IPS-18a (cell line): ENCODE measurements at regions not wholly inside any gene's neighbourhood (a gene's known extent, or its start where the extent isn't known, plus 50 kb on each side); places are given as distances from the start of the nearest gene placed in this dataset.

Experiments
- H3K27ac ChIP-seq: one replicate; pipeline ENCODE4 v1.5.1; 2013; ENCODE audit warnings: low read length
- H3K27me3 ChIP-seq: one replicate; pipeline ENCODE4 v1.6.1; 2013; ENCODE audit warnings: mild to moderate bottlenecking, low read length; ENCODE audit not compliant: control insufficient read depth, insufficient read depth
- H3K36me3 ChIP-seq: one replicate; pipeline ENCODE4 v1.6.1; 2013; ENCODE audit warnings: low read depth, low read length; ENCODE audit not compliant: control insufficient read depth
- H3K4me1 ChIP-seq: one replicate; pipeline ENCODE4 v1.6.1; 2013; ENCODE audit warnings: low read depth, low read length; ENCODE audit not compliant: control insufficient read depth
- H3K4me3 ChIP-seq: one replicate; pipeline ENCODE4 v1.5.1; 2013; ENCODE audit warnings: low read length
- H3K9ac ChIP-seq: one replicate; pipeline ENCODE4 v1.6.1; 2013; ENCODE audit warnings: mild to moderate bottlenecking, low read length, moderate library complexity
- H3K9me3 ChIP-seq: one replicate; pipeline ENCODE4 v1.6.1; 2013; ENCODE audit warnings: low read depth, low read length; ENCODE audit not compliant: control insufficient read depth

DNA sequence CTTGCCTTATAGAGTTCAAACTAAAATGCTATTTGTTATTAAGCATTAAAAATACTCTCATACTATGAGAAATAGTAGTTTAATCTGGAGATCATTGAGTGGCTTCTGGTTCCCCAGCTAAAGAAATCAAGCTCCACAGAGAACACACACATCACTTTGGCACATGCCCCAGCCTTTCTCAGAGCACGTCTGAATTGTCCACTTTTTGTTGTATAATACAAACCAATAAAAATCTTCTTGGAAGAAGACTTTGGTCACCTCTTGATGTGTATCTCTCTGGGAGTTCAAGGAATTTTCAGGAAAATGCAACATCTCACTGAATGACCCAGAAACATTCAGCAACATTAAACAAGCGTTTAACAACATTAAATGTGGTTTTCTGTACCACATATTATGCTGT lies 413.9 kb downstream of the GALC start:
- Histone ChIP-seq H3K4me1 (no peaks in the 10 kb centered on the region), H3K36me3 (no peaks in the 10 kb centered on the region), H3K27me3 (no peaks in the 10 kb centered on the region), H3K4me3 (no peak overlapping the region), H3K9me3 (no peaks in the 10 kb centered on the region), H3K9ac (no peak overlapping the region), H3K27ac (no peak overlapping the region)

DNA sequence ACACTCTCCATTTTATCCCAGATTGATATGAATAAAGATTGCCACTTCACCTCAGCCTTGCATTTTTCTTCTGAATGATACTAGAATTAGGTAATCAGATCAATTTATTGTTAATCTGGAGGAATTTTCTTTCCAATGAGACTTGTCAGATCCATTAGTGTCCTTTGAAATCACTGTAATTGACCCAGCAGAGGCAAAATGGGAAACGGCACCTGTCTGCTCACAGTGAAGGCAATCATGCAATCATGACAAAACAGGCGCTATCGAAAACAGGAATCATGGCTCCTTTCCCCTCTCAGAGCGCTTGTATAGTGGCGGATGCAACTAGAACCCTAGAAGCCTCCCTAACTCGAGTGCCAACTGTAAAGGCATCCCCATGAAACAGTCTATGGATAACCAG lies 417.6 kb downstream of the GALC start:
- Histone ChIP-seq H3K27me3 (no peaks in the 10 kb centered on the region), H3K9me3 (no peaks in the 10 kb centered on the region), H3K4me3 (no peak overlapping the region), H3K4me1 (no peaks in the 10 kb centered on the region), H3K36me3 (no peaks in the 10 kb centered on the region), H3K27ac (no peak overlapping the region), H3K9ac (no peak overlapping the region)

DNA sequence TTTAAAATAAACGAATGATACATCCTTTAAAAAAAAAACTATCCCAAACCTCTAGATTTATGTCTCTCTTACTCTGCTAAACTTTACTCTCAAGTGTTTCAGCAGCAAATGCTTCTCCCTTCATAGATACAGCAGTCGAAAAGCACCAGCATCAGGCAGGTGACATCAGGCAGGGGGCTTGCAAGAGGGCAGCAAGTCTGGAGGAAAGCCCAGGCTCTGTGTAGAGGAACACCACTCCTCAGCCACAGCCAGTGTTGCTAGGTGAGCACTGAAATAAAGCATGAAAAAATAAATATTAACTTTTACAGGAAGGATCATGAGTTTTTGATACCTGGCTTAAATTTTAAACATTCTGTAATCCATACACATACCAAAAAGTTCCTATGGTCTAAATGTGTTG lies 419.4 kb downstream of the GALC start:
- Histone ChIP-seq H3K4me1 (no peaks in the 10 kb centered on the region), H3K9me3 (no peaks in the 10 kb centered on the region), H3K9ac (no peak overlapping the region), H3K27ac (no peak overlapping the region), H3K4me3 (no peak overlapping the region), H3K27me3 (no peaks in the 10 kb centered on the region), H3K36me3 (no peaks in the 10 kb centered on the region)

DNA sequence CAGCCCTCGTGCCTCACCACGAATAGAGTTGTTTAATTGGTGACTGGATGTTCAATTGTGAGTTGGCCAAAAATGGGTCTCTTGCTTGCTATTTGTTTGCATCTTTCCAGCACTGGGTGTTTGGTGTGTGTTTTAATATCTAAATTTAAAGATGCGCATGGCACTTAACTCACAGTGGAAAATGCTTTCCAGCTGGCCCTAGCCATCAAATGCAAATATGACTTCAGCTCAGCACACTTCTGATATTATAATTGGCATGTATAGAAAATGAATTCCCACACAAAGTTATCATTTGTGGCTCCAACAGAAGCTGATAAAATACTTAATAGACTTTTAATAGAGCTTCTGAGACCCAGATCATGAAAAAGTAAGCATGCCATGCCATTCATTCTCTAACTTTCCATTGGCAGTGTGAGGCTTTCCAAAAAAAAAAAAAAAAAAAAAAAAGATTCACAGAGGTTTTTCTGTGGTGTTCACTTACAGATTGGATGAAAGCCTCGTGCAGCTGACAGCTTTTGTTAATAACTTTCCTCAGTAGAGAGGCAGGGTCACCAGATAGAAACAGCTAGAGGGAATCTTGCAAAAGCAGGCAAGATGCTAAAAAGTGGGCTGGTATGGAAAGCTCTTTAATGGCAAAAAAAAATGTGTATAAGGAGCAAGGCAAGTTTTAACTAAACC lies 425.2 kb downstream of the GALC start:
- H3K27ac ChIP-seq, result no peak overlapping the region
- no peak overlapping the region for H3K4me3 ChIP-seq
- H3K9ac ChIP-seq, result no peak overlapping the region
- H3K4me1 ChIP-seq, result no peaks in the 10 kb centered on the region
- no peaks in the 10 kb centered on the region for H3K9me3 ChIP-seq
- no peaks in the 10 kb centered on the region for H3K36me3 ChIP-seq
- no peaks in the 10 kb centered on the region for H3K27me3 ChIP-seq

GRCh38 chr14:87566991-87567390 lies 426.0 kb downstream of the GALC start:
- Histone ChIP-seq H3K9me3 (no peaks in the 10 kb centered on the region), H3K4me1 (no peaks in the 10 kb centered on the region), H3K9ac (no peak overlapping the region), H3K27ac (no peak overlapping the region), H3K36me3 (no peaks in the 10 kb centered on the region), H3K4me3 (no peak overlapping the region), H3K27me3 (no peaks in the 10 kb centered on the region)

- H3K36me3 ChIP-seq, result no peaks in the 10 kb centered on the region
- H3K4me3 ChIP-seq, result no peak overlapping the region
- no peak overlapping the region for H3K9ac ChIP-seq
- no peak overlapping the region for H3K27ac ChIP-seq
- no peaks in the 10 kb centered on the region for H3K4me1 ChIP-seq
- no peaks in the 10 kb centered on the region for H3K27me3 ChIP-seq
- peaks cover 2% of the 10 kb centered on the region for H3K9me3 ChIP-seq
Observed at GRCh38 chr14:87547536-87547935, 445.4 kb downstream of the GALC start.

DNA sequence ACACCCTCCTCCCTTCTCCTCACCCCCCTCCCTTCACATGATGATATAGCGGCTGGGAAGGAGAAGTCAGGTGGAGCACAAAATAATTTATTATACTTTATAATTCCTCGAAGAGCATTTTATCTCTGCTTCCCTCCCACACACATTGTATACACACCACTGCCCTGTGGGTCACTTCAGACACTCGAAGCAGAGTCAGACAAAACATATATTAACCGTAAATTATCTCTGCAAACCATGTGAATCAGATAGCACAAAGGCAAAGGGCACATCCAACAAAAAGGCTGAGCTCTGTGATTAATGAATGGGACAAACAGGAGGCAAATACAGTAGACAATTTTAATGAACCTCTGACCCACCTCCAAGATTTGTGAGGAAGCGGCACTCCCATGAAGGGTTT lies 450.7 kb downstream of the GALC start:
- H3K36me3 ChIP-seq, result no peaks in the 10 kb centered on the region
- H3K27me3 ChIP-seq, result no peaks in the 10 kb centered on the region
- H3K9me3 ChIP-seq, result no peaks in the 10 kb centered on the region
- H3K4me3 ChIP-seq, result no peak overlapping the region
- H3K27ac ChIP-seq, result no peak overlapping the region
- no peaks in the 10 kb centered on the region for H3K4me1 ChIP-seq
- no peak overlapping the region for H3K9ac ChIP-seq

DNA sequence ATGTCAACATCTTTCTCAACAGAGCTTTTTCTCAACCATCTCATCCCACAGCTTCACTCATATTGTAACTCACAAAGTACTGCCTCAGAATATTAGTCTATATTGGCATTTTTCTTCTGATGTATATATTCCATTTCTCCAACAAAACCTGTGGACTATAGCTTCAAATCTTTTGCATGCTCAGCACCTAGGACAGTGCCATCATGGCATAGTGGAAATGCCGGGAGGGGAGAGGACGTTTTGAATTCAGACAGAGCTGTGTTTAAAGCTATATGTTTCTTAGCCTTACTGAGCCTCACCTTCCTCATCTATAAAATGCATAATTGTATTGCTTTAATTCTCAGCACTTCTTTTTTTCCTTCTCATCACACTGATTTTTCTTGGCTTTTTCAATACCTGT lies 452.6 kb downstream of the GALC start:
- Histone ChIP-seq H3K27ac (no peak overlapping the region), H3K9me3 (no peaks in the 10 kb centered on the region), H3K9ac (no peak overlapping the region), H3K4me3 (no peak overlapping the region), H3K4me1 (no peaks in the 10 kb centered on the region), H3K36me3 (no peaks in the 10 kb centered on the region), H3K27me3 (no peaks in the 10 kb centered on the region)

DNA sequence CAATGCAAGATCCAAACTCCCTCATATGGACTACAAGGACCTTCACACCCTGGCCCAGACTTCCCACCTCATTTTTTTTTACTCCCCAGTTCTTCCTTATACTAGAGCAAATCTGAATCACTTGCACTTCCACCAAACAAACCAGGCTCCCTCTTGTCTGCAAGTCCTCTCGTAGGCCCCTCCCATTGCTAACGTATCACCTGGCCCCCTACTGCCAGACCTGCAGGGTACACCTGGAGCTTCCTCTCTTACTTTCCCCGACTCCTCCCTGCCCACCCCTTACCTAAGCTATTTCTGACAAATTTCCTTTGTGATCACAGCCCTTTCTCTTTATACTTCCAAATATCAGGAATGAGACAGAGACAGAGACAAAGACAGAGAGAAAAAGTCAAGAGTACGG lies 463.9 kb downstream of the GALC start:
- Histone ChIP-seq H3K9me3 (no peaks in the 10 kb centered on the region), H3K27me3 (no peaks in the 10 kb centered on the region), H3K27ac (no peak overlapping the region), H3K4me3 (no peak overlapping the region), H3K36me3 (no peaks in the 10 kb centered on the region), H3K4me1 (peaks cover 4% of the 10 kb centered on the region), H3K9ac (no peak overlapping the region)

- H3K4me1 ChIP-seq, result peaks cover 4% of the 10 kb centered on the region
- H3K9ac ChIP-seq, result no peak overlapping the region
- H3K9me3 ChIP-seq, result no peaks in the 10 kb centered on the region
- no peak overlapping the region for H3K4me3 ChIP-seq
- H3K27ac ChIP-seq, result no peak overlapping the region
- no peaks in the 10 kb centered on the region for H3K36me3 ChIP-seq
- H3K27me3 ChIP-seq, result no peaks in the 10 kb centered on the region
Observed at GRCh38 chr14:87526731-87527130, 466.3 kb downstream of the GALC start.

DNA sequence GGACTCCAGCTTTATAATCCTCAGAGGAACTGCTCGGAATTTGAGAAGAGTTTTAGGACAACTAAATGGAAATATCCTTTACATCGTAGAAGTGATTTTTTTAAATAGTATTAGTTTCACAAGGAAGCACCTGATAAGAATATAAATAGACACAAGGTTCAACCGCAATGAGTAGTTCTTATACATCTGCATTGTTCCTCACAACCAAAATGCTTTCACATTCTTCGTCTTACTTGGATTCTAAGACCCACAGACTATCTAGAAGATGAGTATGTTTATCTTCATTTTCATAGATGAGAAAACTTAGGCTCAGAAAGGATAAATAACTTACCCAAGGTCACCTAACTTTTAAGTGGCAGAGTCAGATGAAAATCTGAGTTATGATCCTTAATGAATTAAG lies 469.0 kb downstream of the GALC start:
- no peak overlapping the region for H3K27ac ChIP-seq
- no peaks in the 10 kb centered on the region for H3K36me3 ChIP-seq
- H3K4me3 ChIP-seq, result no peak overlapping the region
- H3K4me1 ChIP-seq, result peaks cover 2% of the 10 kb centered on the region
- H3K27me3 ChIP-seq, result no peaks in the 10 kb centered on the region
- no peaks in the 10 kb centered on the region for H3K9me3 ChIP-seq
- H3K9ac ChIP-seq, result no peak overlapping the region

DNA sequence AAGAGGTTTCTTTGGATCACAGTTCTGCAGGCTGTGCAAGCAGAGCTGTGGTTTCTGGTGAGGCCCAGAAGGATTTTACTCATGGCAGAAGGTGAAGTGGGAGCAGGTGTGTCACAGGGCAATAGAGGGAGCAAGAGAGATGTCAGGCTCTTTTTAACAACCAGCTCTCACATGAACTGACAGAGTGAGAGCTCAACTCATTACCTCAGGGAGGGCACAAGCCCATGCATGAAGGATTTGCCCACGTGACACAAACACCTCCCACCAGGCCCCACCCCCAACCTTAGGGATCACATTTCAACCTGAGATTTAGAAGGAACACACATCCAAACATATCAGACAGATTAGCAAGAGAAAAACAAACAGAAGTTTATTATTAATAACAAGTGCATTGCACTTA lies 470.4 kb downstream of the GALC start:
- Histone ChIP-seq H3K36me3 (no peaks in the 10 kb centered on the region), H3K27ac (no peak overlapping the region), H3K9me3 (no peaks in the 10 kb centered on the region), H3K4me1 (no peaks in the 10 kb centered on the region), H3K9ac (no peak overlapping the region), H3K4me3 (no peak overlapping the region), H3K27me3 (no peaks in the 10 kb centered on the region)
